ENCODE measurements at regions not wholly inside any gene's neighbourhood (a gene's known extent, or its start where the extent isn't known, plus 50 kb on each side); places are given as distances from the start of the nearest gene placed in this dataset.
"Not testable (repeated sequence)": the region's sequence is repeated elsewhere in the genome, so short reads cannot be mapped to it uniquely, and the experiment has no call there.

GRCh38 chr1:194366705-194367104, 1180.3 kb upstream of the B3GALT2 start:
- no peak for DNase-seq (ENCODE audit: low spot score)
- FAIRE-seq = no peak

GRCh38 chr1:194362327-194362726, 1175.9 kb upstream of the B3GALT2 start:
- DNase-seq (ENCODE audit: low spot score) (no peak), FAIRE-seq (no peak)

- FAIRE-seq = no peak
- no peak for DNase-seq (ENCODE audit: low spot score)
These were observed 1175.1 kb upstream of the B3GALT2 start for GRCh38 chr1:194361374-194362131.

- no peak for FAIRE-seq
- DNase-seq (ENCODE audit: low spot score) = no peak
These were observed 1171.8 kb upstream of the B3GALT2 start for GRCh38 chr1:194358208-194358581.

- FAIRE-seq; DNase-seq (ENCODE audit: low spot score): not testable (repeated sequence)
These were observed 1171.3 kb upstream of the B3GALT2 start for GRCh38 chr1:194357573-194358207.

GRCh38 chr1:194355488-194356106, 1169.2 kb upstream of the B3GALT2 start:
- DNase-seq (ENCODE audit: low spot score) (no peak), FAIRE-seq (no peak)

- FAIRE-seq (no peak), DNase-seq (ENCODE audit: low spot score) (no peak)
These were observed 1166.7 kb upstream of the B3GALT2 start for GRCh38 chr1:194353121-194353520.

GRCh38 chr1:194347200-194347599, 1160.8 kb upstream of the B3GALT2 start:
- FAIRE-seq = no peak
- DNase-seq (ENCODE audit: low spot score) = peak; percentile 3

GRCh38 chr1:194342484-194343262, 1156.3 kb upstream of the B3GALT2 start:
- no peak for FAIRE-seq
- DNase-seq (ENCODE audit: low spot score) = no peak

- no peak for DNase-seq (ENCODE audit: low spot score)
- FAIRE-seq = no peak
These were observed 1155.2 kb upstream of the B3GALT2 start for GRCh38 chr1:194341587-194341986.

GRCh38 chr1:194339471-194339870, 1153.1 kb upstream of the B3GALT2 start:
- no peak for DNase-seq (ENCODE audit: low spot score)
- FAIRE-seq = no peak

- no peak for FAIRE-seq
These were observed 1152.0 kb upstream of the B3GALT2 start for GRCh38 chr1:194338241-194338948.

GRCh38 chr1:194333240-194333639, 1146.8 kb upstream of the B3GALT2 start:
- DNase-seq (ENCODE audit: low spot score) = no peak
- FAIRE-seq = no peak

More at GRCh38 chr1:194338241-194338948, 1152.0 kb upstream of the B3GALT2 start:
- no peak for DNase-seq (ENCODE audit: low spot score)

- DNase-seq (ENCODE audit: low spot score) = no peak
- no peak for FAIRE-seq
These were observed 1145.3 kb upstream of the B3GALT2 start for GRCh38 chr1:194331758-194332157.

GRCh38 chr1:194322751-194323150, 1136.3 kb upstream of the B3GALT2 start:
- FAIRE-seq = no peak

GRCh38 chr1:194318790-194319280, 1132.4 kb upstream of the B3GALT2 start:
- FAIRE-seq = no peak
- DNase-seq (ENCODE audit: low spot score) = no peak

More at GRCh38 chr1:194322751-194323150, 1136.3 kb upstream of the B3GALT2 start:
- DNase-seq (ENCODE audit: low spot score) = no peak

GRCh38 chr1:194309697-194310096, 1123.3 kb upstream of the B3GALT2 start:
- FAIRE-seq (no peak), DNase-seq (ENCODE audit: low spot score) (no peak)

- DNase-seq (ENCODE audit: low spot score) = no peak
- FAIRE-seq = no peak
These were observed 1122.9 kb upstream of the B3GALT2 start for GRCh38 chr1:194309269-194309668.

- FAIRE-seq (no peak), DNase-seq (ENCODE audit: low spot score) (no peak)
These were observed 1114.4 kb upstream of the B3GALT2 start for GRCh38 chr1:194300776-194301175.

GRCh38 chr1:194300340-194300739, 1113.9 kb upstream of the B3GALT2 start:
- DNase-seq (ENCODE audit: low spot score) (no peak), FAIRE-seq (no peak)
